Peyer's patch (tissue), 4 donors: ENCODE measurements at regions not wholly inside any gene's neighbourhood (a gene's known extent, or its start where the extent isn't known, plus 50 kb on each side); places are given as distances from the start of the nearest gene placed in this dataset.

Experiments used
- CTCF ChIP-seq, 6 experiments: fragments of 450-650 bp in 4 of 6; fragments of 200-600 bp in 2 of 6; sonication (generic) in 1 of 6; IDR thresholded peaks; one replicate each; pipeline ENCODE4 v1.5.1; 2017 to 2019; ENCODE audit warnings: antibody characterized with exemption in 6 of 6, mild to moderate bottlenecking in 3 of 6, moderate library complexity in 1 of 6
- POLR2A ChIP-seq, 2 donors: fragments of 450-650 bp; IDR thresholded peaks; one replicate each; pipeline ENCODE4 v1.5.1; 2017; ENCODE audit warnings: antibody characterized with exemption in 2 of 2, mild to moderate bottlenecking in 2 of 2, moderate library complexity in 2 of 2

- TF ChIP-seq CTCF (IDR thresholded peaks at IDR 0.05), result no peak
- no peak for TF ChIP-seq POLR2A (IDR thresholded peaks at IDR 0.05)
Measured at GRCh38 chr13:110983241-110983640, 68.4 kb upstream of the ANKRD10 start.
